T-helper 2 cell (primary cell): ENCODE measurements at regions not wholly inside any gene's neighbourhood (a gene's known extent, or its start where the extent isn't known, plus 50 kb on each side); places are given as distances from the start of the nearest gene placed in this dataset.

Source experiments
- DNase-seq, 5 experiments: peaks; one replicate each; pipeline versions ENCODE4 v3.0.0 to v3.0.0-alpha.2; 2012 to 2022

GRCh38 chr9:107119735-107120134, 163.3 kb upstream of the RAD23B start:
- no peak for DNase-seq

- DNase-seq, result no peak
These were observed 159.7 kb upstream of the RAD23B start for GRCh38 chr9:107123389-107123788.

DNA sequence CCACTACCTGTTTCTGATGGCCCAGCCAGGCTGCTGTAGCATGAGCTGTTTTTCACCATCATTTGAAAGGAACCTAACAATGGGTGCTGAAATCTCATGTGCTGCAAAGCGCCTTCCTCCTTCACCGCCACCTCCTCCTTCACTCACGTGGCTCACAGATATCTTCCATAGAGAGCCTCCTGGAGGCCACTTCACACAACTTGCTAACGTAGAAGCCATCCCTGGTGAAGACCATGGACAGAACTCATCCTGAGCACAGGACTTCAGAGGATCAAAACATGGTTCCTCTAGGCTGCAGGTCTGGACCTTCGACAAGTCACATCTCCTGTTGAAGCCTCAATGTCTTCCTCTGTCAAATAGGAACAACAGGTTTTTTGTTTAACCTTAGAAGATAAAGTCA, 155.5 kb upstream of the RAD23B start:
- DNase-seq, result no peak

- DNase-seq, result no peak
These were observed 151.8 kb upstream of the RAD23B start for GRCh38 chr9:107131108-107131799.

DNA sequence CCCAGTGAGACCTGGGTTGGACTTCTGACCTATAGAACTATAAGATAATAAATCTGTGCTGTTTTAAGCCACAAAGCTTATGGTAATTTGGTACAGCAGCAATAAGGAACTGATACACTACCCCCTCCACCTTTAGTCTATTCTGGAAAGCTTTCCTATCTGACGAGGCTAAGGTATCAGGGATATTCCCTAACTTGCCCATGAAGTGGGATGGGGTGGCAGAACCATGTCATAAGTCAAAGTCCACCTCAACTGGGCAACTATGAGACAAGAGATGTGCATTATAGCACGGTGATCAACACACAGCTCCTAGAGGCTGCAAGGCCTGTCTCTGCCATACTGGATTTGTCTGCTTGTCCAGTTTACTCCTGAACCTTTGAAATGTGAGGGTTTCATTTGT, 146.8 kb upstream of the RAD23B start:
- DNase-seq, result no peak

GRCh38 chr9:107137495-107138202, 145.4 kb upstream of the RAD23B start:
- peak in 1 of 5 experiments; percentile 8 for DNase-seq

DNA sequence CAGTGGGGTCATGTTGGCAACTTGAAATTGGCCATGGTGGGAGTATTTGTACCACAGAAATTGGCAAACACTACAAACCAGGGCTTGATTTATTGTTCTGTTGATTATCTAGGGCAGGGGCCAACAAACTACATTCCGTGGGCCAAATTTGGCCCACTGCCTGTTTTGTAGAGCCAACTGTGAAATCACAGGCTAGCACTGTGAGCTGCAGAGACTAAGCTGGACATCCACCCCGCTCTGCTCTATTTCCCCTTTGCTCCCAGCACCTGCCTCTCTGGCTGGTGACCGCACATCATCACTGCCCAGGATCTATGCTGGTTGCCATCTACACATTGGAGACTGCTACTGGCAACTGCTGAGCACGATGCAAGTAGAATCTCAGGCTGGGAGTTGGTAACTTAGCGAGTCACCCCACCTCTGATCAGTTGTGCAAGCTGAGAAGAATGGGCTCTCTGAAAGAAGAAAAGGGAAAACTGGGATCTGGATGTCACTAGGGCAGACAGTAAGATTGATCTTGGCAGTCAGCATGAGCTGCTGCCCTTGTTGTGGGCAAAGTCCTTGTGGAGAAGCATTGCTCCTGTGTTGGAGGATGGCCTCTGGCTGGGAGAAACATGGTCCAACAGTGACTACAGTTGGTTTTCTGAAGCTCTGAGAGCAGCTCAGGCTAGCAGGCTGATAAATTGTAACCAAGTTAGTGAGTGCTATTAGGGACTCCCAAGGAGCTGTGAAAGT, 144.7 kb upstream of the RAD23B start:
- no peak for DNase-seq

DNA sequence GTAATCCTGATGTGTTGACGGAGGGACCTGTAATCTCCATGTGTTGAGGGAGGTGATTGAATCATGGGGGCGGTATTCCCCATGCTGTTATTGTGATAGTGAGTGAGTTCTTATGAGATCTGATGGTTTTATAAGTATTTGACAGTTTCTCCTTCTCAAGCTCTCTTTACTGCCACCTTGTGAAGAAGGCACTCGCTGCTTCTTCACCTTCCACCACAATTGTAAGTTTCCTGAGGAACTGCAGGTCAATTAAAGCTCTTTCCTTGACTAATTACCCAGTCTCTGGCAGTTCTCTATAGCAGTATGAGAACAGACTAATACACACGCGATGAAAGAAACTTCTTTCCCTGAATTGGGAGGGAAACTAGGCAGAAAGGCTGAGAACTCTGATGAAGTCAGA, 141.1 kb upstream of the RAD23B start:
- no peak for DNase-seq

GRCh38 chr9:107142430-107142829, 140.6 kb upstream of the RAD23B start:
- no peak for DNase-seq

DNA sequence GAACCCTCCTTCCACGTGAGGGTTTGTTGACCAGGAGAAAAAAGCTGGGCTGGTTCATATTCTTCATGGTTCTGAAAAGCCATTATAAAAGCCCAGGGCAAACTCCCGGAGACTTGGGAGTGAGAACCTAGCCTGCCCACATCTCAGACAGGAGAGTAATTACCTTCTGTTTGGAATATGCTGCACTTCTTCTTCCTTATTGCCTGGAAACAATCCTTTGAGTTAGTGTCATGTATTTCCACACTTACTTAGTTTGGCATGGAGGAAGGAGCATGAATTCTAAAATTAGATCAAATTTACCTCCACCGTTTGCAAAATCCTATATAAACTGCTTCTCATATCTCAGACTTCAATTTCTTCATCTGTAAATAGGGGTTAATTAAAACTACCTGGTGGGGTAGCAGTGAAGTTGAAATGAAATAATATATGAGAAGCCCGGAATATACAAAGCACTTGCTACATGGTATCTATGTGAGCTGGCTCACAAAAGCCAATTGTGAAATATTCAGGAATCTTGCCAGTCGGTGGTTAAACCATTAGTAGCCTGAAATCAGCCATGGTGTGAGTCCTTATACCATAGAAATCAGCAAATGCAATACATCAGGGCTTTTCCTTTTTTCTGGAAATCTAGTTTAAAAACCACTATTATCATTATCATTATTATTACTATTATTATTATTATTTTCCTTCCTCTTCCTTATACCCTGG, 140.0 kb upstream of the RAD23B start:
- no peak for DNase-seq

GRCh38 chr9:107144475-107144874, 138.6 kb upstream of the RAD23B start:
- DNase-seq, result no peak

- no peak for DNase-seq
These were observed 135.9 kb upstream of the RAD23B start for GRCh38 chr9:107147134-107147533.

DNA sequence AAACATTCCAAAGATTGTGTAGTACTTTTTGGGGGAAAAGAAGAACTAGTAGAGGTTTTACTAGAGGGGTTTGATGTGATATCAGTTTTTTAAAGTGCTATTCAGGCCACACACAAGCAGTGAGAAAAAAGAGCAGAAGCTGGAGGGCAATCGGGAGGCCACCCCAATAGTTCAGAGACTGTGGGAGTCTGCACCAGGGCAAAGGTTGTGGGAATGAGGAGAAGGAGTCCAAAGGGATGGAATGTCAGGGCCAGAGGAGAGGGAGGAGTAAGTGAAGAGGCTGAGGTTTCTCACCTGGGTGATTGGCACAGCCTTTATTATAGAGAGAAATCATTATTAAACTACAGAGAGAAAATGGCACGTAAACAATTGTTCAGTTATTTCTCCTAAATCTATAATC, 134.9 kb upstream of the RAD23B start:
- no peak for DNase-seq

DNA sequence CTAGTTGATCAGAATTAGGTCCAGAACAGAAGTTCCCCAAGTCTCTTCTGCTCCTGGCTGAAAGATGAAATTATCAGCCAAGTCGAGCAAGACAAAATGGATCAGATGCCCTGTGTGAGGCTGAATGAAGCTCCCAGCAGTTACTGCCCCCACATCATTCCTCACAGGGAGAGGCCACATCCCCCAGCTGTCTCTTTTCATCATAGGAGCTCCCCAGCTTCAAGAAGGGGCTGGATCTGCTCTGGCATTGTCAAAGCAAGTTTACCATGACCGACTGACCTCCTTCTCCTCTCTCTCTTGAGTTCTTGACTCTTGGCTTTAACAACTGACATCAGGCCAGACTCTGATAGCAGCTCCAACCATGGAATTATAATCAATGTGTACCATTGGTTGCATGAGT, 133.3 kb upstream of the RAD23B start:
- DNase-seq, result no peak

DNA sequence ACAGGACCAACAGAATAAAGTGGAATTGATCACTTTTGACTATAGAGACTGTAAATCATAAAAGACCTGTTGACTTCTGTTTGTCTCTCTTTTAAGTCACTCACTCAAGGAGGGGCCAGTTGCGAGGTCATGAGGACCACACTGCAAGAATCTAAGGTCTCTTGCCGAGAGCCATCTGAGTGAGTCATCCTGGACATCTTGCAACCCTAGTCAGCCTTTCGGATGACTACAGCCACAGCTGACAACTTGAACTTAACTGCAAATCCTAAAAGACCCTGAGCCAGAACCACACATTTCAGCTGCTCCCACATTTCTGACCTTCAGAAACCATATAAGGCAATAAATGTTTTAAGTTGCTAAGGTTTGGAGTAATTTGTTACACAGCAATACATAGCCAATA, 129.7 kb upstream of the RAD23B start:
- DNase-seq, result no peak

GRCh38 chr9:107154291-107154690, 128.8 kb upstream of the RAD23B start:
- no peak for DNase-seq

GRCh38 chr9:107154766-107155165, 128.3 kb upstream of the RAD23B start:
- DNase-seq, result no peak

- DNase-seq, result no peak
These were observed 127.7 kb upstream of the RAD23B start for GRCh38 chr9:107155244-107155817.

GRCh38 chr9:107158321-107158720, 124.8 kb upstream of the RAD23B start:
- DNase-seq, result peak in 1 of 5 experiments; percentile 22

GRCh38 chr9:107161338-107161737, 121.7 kb upstream of the RAD23B start:
- DNase-seq, result no peak

DNA sequence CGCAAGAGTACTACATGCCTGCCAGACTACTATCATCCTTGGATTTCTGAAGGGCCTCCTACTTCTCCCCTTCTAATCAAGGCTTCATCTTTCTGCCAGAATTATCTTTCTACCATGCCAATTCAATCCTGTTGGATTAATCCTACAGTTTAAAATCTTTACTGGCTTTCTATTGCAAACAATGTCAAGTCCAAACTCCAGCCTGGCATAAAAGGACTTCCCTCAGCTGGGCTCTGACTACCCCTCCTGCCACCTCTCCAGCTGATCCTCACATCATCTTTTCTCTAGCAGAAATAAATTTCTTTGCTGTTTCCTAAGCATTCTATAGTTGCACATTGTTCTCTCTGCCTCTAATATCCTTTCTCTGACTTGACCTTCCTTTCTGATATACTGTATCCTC, 119.7 kb upstream of the RAD23B start:
- DNase-seq, result no peak

DNA sequence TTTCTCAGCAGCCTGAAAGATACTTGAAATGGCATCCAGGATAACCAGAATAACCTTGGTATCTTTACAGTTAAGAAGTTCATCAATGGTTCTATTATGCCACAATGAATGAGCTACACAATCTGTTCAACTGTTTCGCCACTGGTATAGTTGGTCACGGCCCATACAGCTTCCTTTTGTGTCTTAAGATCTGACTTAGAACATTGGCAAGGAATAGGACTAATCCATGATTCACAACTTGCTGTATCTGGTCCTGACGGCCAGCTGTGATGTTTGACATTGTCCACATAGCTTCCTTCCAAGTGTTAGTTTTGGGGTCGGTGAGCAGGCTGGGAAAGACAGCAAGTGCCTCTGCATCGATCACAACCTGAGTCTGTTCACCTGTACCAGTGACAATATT, 113.3 kb upstream of the RAD23B start:
- no peak for DNase-seq

GRCh38 chr9:107170801-107171200, 112.3 kb upstream of the RAD23B start:
- DNase-seq, result no peak
